ENCODE measurements at regions not wholly inside any gene's neighbourhood (a gene's known extent, or its start where the extent isn't known, plus 50 kb on each side); places are given as distances from the start of the nearest gene placed in this dataset.

GRCh38 chr3:4015426-4015825, 216.2 kb downstream of the LRRN1 start:
- TF ChIP-seq EZH2 (IDR thresholded peaks at IDR 0.05; ENCODE audit: insufficient read depth, poor library complexity, severe bottlenecking) (no peak), EZH2phosphoT487 (IDR thresholded peaks at IDR 0.05; ENCODE audit: insufficient read depth, low read depth) (no peak)

All from GM23248 (cell line).